HG03066 (cell line): ENCODE measurements at regions not wholly inside any gene's neighbourhood (a gene's known extent, or its start where the extent isn't known, plus 50 kb on each side); places are given as distances from the start of the nearest gene placed in this dataset.

Experiments used
- ATAC-seq: cut with Tn5 transposase; IDR thresholded peaks from one replicate; pipeline ENCODE4 v1.9.1; 2021; ENCODE audit warnings: low read depth; ENCODE audit not compliant: unreplicated experiment

DNA sequence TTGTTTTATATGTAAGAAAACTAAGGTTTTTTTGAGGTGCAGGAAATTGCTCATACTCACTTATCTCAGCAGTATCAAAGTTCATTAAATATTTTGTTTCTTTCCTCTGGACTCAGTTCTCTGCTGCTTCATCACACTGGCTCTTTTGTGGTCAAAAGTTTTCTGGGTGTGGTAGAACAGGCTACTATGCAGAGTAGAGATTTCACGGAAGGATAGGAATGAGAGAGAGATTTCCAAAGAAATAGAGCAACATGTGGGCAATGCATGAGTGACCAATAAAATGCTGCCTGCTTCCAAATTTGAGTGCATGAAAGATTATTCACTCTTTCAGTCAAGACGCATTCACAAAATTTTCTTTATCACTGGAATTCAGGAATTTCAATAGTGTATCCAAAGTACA lies 577.3 kb upstream of the SEMA6D start:
- no peak for ATAC-seq

GRCh38 chr15:47157827-47158226 lies 559.5 kb upstream of the SEMA6D start:
- no peak for ATAC-seq

GRCh38 chr15:47158573-47158972 lies 558.7 kb upstream of the SEMA6D start:
- no peak for ATAC-seq

DNA sequence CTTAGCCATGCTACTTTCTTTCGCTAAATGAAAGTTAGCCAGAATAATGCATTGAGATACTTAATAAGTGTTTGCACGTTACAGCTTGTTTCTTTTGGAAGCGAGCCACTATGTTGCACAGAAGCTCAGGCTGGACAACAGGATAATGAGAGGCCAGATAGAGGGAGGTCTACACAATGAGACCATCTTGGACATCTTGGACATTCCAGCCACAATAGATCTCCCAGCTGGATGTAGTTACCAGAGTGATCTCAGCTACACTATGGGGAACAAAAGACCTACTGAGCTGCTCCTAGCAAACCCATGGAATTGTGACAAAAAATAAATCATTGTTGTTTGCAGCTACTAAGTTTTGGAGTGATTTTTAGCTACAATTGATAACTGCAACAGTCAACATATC lies 540.1 kb upstream of the SEMA6D start:
- no peak for ATAC-seq

- ATAC-seq = no peak
These were observed 537.3 kb upstream of the SEMA6D start for GRCh38 chr15:47179988-47180387.

GRCh38 chr15:47182818-47183217 lies 534.5 kb upstream of the SEMA6D start:
- ATAC-seq = no peak

DNA sequence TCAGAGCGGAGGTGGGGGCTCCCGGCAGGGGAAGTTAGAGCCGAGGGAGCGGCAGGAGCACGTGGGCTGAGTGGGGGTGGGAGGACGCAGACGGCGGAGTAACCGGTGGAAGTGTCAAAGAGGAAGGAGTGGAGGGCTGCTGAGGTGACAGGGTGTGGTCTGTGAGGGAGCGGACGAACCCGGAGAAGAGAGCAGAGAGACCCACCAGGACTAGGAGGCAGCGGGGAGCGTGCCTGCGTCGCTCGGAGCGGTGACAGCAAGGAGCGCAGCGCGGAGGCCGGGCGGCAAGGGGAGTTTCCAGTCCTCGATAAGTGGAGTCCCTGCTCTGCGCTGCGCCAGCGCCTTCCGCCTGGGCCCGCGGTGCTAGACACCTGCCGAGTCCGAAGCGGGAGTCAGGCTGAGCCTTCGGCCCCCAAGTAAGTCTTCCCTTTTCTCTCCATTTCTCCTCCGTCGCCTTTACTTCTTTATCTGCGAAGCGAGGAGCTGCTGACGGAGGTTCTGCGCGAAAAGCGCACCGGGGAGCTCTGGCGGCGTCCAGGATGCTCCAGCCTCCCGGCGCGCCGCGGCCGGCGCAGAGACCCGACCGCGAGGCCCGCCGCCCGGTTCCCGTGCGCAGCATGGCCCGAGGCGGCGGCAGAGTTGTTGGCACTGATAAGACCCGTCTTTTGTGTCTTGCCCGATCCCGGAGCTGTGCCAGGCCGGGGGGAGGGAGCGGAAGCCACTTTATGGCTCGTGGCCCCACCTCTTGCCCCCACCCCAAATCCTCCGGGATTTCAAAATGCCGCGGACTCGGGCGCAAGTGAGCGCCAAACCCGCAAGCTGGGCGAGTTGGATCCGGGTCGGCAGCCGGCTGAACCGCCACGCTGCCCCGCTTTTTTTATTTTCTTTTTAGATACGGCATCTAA lies 533.0 kb upstream of the SEMA6D start:
- ATAC-seq = no peak

- no peak for ATAC-seq
These were observed 532.1 kb upstream of the SEMA6D start for GRCh38 chr15:47184908-47185801.

DNA sequence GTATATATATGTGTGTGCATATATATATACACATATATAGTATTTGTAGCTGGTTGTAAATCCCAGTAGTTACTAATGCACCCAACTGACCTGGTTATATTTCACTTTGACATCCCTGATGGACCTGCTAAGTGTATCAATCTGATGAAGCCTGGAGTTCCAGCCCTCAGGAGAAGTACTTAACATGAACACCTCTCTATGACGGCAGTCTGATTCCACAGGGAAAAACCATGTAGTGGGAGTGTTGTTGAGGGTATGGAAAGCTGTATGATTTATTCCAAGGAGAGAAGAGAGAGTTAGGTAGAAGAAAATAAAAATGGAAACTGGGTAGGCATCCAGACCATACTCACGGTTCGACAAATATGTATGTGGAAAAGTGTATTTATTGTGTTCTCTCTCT lies 531.2 kb upstream of the SEMA6D start:
- no peak for ATAC-seq

GRCh38 chr15:47188758-47189507 lies 528.4 kb upstream of the SEMA6D start:
- ATAC-seq = no peak

- ATAC-seq = no peak
These were observed 522.6 kb upstream of the SEMA6D start for GRCh38 chr15:47194718-47195117.

DNA sequence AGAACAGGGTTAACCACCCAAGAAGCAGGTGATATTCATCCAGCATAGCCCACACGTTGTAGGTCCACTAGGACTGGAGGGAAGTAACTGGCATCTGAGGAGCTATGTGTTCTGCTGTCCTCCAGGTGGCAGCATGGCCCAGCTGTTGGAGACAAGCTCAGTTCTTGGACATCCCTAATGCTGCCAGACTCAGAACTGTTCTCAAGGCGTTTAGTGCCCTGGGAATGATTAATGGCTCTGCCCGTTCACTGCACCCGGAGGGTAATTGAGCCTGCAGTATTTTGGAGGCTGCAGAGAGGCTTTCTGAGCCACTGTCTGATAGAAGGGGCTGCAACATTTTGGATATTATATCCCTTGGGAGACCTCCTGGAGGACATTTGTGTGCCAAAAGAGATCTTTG lies 521.3 kb upstream of the SEMA6D start:
- peak; percentile 90 for ATAC-seq

DNA sequence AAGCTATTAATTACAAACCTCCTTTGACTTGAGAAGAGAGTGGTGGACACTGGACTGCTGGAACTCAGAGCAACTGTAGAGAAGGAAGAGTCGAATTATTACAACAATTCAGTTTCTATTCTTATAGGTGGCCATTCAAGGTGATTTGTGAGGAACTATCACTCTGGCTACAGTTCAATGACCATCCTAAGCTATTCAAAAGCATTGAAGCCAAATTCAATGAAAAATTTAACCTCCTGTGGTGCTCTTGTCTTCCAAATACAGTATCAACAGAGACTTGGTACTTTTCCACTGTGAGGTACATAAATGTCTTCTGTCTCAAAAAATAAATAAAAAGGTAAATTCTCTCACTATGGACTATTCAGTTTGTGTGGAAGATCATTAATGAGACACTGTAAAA lies 513.3 kb upstream of the SEMA6D start:
- no peak for ATAC-seq

GRCh38 chr15:47206358-47206978 lies 510.8 kb upstream of the SEMA6D start:
- ATAC-seq = no peak

GRCh38 chr15:47209591-47209990 lies 507.7 kb upstream of the SEMA6D start:
- ATAC-seq = no peak

- no peak for ATAC-seq
These were observed 504.9 kb upstream of the SEMA6D start for GRCh38 chr15:47212222-47213010.

DNA sequence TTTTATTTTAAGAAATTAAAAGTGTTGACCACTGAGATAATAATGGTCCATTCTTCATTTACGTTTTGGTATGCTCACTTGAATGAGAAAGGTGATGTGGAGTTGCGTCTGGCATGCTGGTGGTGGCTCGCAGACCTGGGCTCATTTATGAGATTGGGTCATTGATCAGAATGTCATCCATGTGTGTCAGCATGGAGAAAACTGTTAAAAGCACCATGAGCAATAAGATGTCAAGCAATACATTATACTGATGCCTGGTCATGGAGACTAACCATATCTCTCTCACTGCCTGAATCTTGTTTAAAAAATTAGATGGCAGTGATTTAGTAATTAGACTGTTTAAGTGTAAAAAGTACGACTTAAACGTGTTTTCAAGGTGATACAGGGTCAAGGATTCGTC lies 503.4 kb upstream of the SEMA6D start:
- no peak for ATAC-seq

GRCh38 chr15:47218295-47218694 lies 499.0 kb upstream of the SEMA6D start:
- no peak for ATAC-seq

DNA sequence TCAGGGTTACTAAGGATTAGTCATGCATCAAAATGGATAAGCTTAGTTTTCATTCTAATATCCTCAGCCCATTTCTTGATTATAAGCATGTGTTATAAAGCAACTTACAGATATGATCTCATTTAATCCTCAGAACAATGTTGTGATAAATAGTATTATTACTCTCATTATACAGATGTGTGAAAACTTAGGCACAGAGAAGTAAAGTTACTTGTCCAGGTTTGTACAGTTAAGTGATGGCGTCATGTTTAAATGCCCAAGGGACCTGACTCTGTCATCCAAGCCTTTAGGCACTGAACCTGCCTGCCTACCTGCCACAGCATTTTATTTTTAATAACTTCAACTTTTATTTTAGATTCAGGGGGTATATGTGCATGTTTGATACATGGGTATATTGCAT lies 472.9 kb upstream of the SEMA6D start:
- no peak for ATAC-seq

DNA sequence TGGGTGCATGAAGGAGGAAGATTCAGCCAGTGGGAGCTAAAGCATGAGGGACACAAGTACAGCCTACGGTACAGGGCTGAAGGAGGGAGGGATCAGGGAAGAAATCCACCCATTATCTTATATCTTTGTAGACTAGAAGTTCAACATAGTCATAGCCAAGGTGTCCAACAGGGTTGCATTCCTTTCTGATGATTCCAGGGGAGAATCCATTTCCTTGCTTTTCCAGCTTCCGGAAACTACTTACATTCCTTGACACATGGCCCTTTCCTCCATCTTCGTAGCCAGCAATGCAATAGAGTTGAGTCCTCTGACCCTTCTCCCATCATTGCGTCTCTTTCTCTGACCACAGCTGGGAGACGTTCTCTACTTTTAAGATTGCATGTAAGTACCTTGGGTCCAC lies 471.0 kb upstream of the SEMA6D start:
- ATAC-seq = no peak
